ENCODE measurements at regions not wholly inside any gene's neighbourhood (a gene's known extent, or its start where the extent isn't known, plus 50 kb on each side); places are given as distances from the start of the nearest gene placed in this dataset.

DNA sequence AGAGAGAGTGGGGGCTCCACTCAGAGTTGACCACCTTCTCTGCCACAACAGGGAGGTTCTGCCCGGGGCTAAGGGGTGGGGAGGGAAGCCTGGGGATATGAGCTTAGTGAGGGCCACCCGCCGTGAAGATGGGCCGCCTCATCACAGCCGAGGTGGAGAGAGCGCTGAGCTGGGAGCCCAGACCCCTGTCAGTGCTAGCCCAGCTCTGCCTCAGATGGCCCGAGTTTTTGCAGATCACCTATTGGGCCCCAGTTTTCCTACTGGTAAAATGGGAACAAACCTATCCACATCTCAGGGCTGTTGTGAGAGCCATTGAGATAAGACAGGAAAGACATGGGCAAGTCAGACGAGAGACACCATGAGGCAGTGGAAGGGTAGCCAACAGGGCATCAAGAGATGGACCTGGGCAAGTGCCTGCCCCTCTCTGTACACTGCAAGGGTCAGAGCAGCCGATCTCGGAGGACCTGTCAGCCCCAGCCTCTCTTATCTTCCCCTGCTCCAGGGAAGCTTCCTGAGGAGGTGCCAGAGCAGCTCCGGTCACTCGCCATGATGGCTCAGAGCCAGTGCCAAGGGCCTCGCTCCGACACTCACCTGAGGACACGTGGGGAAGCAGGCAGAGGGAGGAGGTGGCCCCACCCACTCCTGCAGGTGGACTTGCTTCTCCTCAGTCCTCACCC lies 88.9 kb downstream of the MCFD2 start:
- no peaks in the 10 kb centered on the region for H3K79me2 ChIP-seq (ENCODE audit: insufficient read depth, low read length)
- H3K4me1 ChIP-seq (ENCODE audit: insufficient read depth, low read length) = no peaks in the 10 kb centered on the region
- no peak overlapping the region for H3K9ac ChIP-seq (ENCODE audit: low read depth, low read length)
- ATAC-seq (ENCODE audit: insufficient read depth, low read depth) (no peak), DNase-seq (no peak)
- no peaks in the 10 kb centered on the region for H3K27me3 ChIP-seq (ENCODE audit: insufficient read depth, low read length, poor library complexity)
- H3K4me2 ChIP-seq (ENCODE audit: insufficient read depth, low read length) = no peak overlapping the region
- H3K36me3 ChIP-seq (ENCODE audit: insufficient read depth, low read length) = no peaks in the 10 kb centered on the region
- H3K4me3 ChIP-seq (ENCODE audit: low read depth in 1 of 2, low read length in 2 of 2) = no peak overlapping the region
- H3K9me3 ChIP-seq (ENCODE audit: insufficient read depth, low read length, severe bottlenecking) = no peaks in the 10 kb centered on the region
- no peak overlapping the region for H3K27ac ChIP-seq (ENCODE audit: low read length)
- no peaks in the 10 kb centered on the region for H4K20me1 ChIP-seq (ENCODE audit: insufficient read depth, low read length)
- TF ChIP-seq, protein P1, sequence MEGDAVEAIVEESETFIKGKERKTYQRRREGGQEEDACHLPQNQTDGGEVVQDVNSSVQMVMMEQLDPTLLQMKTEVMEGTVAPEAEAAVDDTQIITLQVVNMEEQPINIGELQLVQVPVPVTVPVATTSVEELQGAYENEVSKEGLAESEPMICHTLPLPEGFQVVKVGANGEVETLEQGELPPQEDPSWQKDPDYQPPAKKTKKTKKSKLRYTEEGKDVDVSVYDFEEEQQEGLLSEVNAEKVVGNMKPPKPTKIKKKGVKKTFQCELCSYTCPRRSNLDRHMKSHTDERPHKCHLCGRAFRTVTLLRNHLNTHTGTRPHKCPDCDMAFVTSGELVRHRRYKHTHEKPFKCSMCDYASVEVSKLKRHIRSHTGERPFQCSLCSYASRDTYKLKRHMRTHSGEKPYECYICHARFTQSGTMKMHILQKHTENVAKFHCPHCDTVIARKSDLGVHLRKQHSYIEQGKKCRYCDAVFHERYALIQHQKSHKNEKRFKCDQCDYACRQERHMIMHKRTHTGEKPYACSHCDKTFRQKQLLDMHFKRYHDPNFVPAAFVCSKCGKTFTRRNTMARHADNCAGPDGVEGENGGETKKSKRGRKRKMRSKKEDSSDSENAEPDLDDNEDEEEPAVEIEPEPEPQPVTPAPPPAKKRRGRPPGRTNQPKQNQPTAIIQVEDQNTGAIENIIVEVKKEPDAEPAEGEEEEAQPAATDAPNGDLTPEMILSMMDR (IDR thresholded peaks at IDR 0.05; ENCODE audit: borderline replicate concordance, extremely low read depth, low read length, poor library complexity, severe bottlenecking) = no peak
- TF ChIP-seq EZH2 (IDR thresholded peaks at IDR 0.05; ENCODE audit: borderline replicate concordance, low read depth, low read length, severe bottlenecking) = no peak
- H2AFZ ChIP-seq (ENCODE audit: low read depth, low read length) = no peak overlapping the region

- H3K4me1 ChIP-seq (ENCODE audit: insufficient read depth, low read length) = no peaks in the 10 kb centered on the region
- ATAC-seq (ENCODE audit: insufficient read depth, low read depth) (no peak), DNase-seq (no peak)
- H3K4me2 ChIP-seq (ENCODE audit: insufficient read depth, low read length) = no peak overlapping the region
- no peaks in the 10 kb centered on the region for H3K79me2 ChIP-seq (ENCODE audit: insufficient read depth, low read length)
- peaks cover 6% of the 10 kb centered on the region for H3K27me3 ChIP-seq (ENCODE audit: insufficient read depth, low read length, poor library complexity)
- TF ChIP-seq, protein P1 (IDR thresholded peaks at IDR 0.05; ENCODE audit: borderline replicate concordance, extremely low read depth, low read length, poor library complexity, severe bottlenecking) = no peak
- no peak for TF ChIP-seq EZH2 (IDR thresholded peaks at IDR 0.05; ENCODE audit: borderline replicate concordance, low read depth, low read length, severe bottlenecking)
- no peak overlapping the region for H3K4me3 ChIP-seq (ENCODE audit: low read depth in 1 of 2, low read length in 2 of 2)
- H3K9me3 ChIP-seq (ENCODE audit: insufficient read depth, low read length, severe bottlenecking) = no peaks in the 10 kb centered on the region
- H3K9ac ChIP-seq (ENCODE audit: low read depth, low read length) = no peak overlapping the region
- no peaks in the 10 kb centered on the region for H4K20me1 ChIP-seq (ENCODE audit: insufficient read depth, low read length)
- H2AFZ ChIP-seq (ENCODE audit: low read depth, low read length) = no peak overlapping the region
- no peaks in the 10 kb centered on the region for H3K36me3 ChIP-seq (ENCODE audit: insufficient read depth, low read length)
- H3K27ac ChIP-seq (ENCODE audit: low read length) = no peak overlapping the region
Observed at GRCh38 chr2:46825939-46826568, 89.6 kb downstream of the MCFD2 start.

GRCh38 chr2:46825231-46825938 lies 90.2 kb downstream of the MCFD2 start:
- no peaks in the 10 kb centered on the region for H3K4me1 ChIP-seq (ENCODE audit: insufficient read depth, low read length)
- no peak overlapping the region for H3K4me3 ChIP-seq (ENCODE audit: low read depth in 1 of 2, low read length in 2 of 2)
- H3K9ac ChIP-seq (ENCODE audit: low read depth, low read length) = no peak overlapping the region
- H3K36me3 ChIP-seq (ENCODE audit: insufficient read depth, low read length) = no peaks in the 10 kb centered on the region
- no peak overlapping the region for H3K27ac ChIP-seq (ENCODE audit: low read length)
- H3K4me2 ChIP-seq (ENCODE audit: insufficient read depth, low read length) = no peak overlapping the region
- H2AFZ ChIP-seq (ENCODE audit: low read depth, low read length) = no peak overlapping the region
- no peak for TF ChIP-seq EZH2 (IDR thresholded peaks at IDR 0.05; ENCODE audit: borderline replicate concordance, low read depth, low read length, severe bottlenecking)
- TF ChIP-seq, protein P1 (IDR thresholded peaks at IDR 0.05; ENCODE audit: borderline replicate concordance, extremely low read depth, low read length, poor library complexity, severe bottlenecking) = no peak
- H4K20me1 ChIP-seq (ENCODE audit: insufficient read depth, low read length) = no peaks in the 10 kb centered on the region
- H3K27me3 ChIP-seq (ENCODE audit: insufficient read depth, low read length, poor library complexity) = peaks cover 6% of the 10 kb centered on the region
- ATAC-seq (ENCODE audit: insufficient read depth, low read depth) (no peak), DNase-seq (no peak)
- no peaks in the 10 kb centered on the region for H3K9me3 ChIP-seq (ENCODE audit: insufficient read depth, low read length, severe bottlenecking)
- no peaks in the 10 kb centered on the region for H3K79me2 ChIP-seq (ENCODE audit: insufficient read depth, low read length)

Measured in DND-41 (cell line).